Sciatic nerve (tissue), 2 donors: ENCODE measurements at regions not wholly inside any gene's neighbourhood (a gene's known extent, or its start where the extent isn't known, plus 50 kb on each side); places are given as distances from the start of the nearest gene placed in this dataset.
"Not testable (repeated sequence)": the region's sequence is repeated elsewhere in the genome, so short reads cannot be mapped to it uniquely, and the experiment has no call there.

Experiments used
- ATAC-seq: fragments of 200-7000 bp; cut with Tn5 transposase; one replicate; pipeline ENCODE4 v1.9.1; 2020; ENCODE audit warnings: mild to moderate bottlenecking, moderate library complexity
- DNase-seq: peaks from one replicate; pipeline ENCODE4 v3.0.0-alpha.2; 2020; ENCODE audit warnings: low spot score
- intact Hi-C: fragments of 100-400 bp; cut with DNase I; formaldehyde crosslinking; loops from one replicate; pipeline ENCODE4 v1.14.2; 2022
- donor health status: DM: no; HTN: no; CAD: no.
- donor health status: DM: no; HTN: no; CAD: no.

DNA sequence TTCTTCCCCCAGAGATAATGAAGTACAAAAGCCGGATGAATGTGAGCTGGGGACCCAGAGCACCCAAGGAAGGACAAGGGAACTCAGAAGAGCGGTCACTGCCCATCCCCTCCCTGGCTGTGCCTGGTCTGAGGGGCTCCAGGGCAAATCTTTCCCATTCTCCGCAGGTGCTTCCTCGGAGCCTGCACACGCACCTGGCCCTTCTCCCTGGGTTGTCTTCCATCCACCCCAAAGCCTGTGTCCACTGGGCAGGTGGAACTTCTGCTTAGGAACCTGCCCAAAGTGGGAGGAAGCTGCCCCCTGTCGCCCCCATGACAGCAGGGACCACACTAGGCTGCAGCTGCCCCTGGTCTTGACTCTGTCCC, 121.0 kb upstream of the FGF3 start:
- intact Hi-C loops: no loop called here
- ATAC-seq (no peak), DNase-seq (no peak)

DNA sequence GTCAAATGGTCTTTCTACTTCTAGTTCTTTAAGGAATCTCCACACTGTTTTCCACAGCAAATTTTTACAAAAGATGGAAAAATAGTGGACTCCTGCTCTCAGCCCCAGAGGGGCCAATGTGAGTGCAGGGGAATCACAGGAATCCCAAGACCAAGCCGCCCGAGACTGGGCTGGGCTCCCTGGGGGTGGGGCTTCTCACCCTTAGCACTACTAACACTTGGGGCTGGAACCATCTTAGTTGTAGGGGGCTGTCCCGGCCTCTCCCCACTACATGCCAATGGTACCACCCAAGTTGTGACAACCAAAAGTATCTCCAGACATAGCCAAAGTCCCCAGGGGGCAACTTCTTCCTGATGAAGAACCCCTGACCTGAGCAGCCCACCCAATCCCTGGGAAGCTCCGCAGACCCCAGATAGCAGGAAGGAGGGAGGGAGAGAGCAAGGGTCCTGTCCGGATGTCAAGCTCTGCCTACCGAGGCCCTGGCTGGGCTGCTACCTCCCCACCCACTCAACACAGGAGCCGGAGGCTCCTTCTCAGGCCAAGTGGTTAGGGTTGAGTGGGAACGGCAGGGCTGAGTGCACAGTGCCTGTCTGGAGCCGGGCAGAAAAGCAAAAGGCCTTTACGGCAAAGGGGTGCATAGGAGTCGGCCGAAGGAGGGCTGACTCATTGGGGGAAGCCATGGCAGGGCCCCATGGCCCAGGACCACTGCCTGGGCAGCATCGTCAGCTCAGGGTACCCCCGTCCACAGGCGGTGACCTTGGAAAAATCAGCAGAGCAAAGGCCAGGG, 122.5 kb upstream of the FGF3 start:
- DNase-seq (no peak), ATAC-seq (no peak)
- intact Hi-C loops: no loop called here

DNA sequence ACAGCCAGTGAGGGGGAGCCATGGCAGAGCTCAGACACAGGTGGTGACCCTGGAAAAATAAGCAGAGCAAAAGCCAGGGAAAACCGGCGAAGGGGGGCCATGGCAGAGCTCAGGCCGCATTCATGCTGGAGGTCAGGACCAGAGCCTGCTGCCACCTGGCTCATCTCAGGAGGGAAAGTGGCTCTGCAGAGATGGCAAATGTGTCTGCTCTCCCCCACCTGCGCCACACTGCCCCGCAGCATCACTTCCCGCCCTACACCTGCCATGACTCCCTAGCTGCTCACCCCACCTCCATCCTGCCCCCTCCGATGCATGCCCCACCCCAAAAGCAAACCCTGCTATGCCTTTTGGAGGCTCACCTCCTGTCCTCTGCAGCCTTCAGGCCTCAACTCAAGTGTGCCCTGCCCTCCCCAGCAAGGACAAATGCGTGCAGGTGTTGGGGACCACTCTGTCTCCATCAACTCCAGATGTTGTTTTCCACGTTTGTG, 123.2 kb upstream of the FGF3 start:
- DNase-seq: no peak
- intact Hi-C loops: no loop called here
- no peak for ATAC-seq

DNA sequence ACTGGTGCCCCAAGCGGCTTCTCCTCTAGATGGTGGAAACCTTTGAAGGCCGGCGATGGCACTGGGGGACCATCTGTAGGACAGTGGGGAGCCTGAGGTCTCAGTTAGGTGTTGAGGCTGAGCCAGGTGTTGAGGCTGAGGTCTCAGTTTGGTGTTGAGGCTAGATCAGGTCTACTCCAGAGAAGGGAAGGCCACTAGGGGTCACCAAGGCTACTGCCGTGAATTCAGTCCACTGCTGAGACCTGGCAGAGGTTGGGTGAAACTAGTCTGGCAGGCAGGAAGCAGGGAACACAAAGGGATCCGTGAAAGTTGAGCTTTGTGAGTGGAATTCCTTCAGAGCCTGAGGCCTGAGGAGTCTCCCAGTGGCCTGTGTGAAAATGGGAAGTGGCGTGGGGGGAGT, 123.8 kb upstream of the FGF3 start:
- DNase-seq: no peak

DNA sequence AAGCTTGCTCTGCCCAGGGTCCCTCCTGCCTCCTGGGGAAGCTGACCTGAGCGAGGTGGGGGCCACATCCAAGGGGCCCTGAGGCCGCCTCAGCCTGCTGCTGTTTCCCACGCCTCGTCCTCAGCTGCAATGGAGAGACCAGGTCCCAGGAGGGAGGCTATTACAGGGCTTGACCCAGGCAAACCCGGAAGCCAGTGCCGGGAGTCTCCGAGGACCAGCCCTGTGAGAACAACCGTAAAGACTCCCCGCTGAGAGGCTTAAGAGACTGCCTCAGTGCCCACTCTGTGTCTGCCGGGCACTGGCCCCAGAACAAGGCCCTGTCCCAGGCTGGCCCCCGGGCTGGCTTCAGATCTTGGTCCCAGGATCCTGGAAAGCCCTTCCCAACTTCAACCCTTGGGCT, 124.3 kb upstream of the FGF3 start:
- intact Hi-C loops: no loop called here
- DNase-seq (no peak), ATAC-seq (peak; percentile 7)

More for the DNA sequence above, 123.8 kb upstream of the FGF3 start:
- no peak for ATAC-seq
- intact Hi-C loops: no loop called here

DNA sequence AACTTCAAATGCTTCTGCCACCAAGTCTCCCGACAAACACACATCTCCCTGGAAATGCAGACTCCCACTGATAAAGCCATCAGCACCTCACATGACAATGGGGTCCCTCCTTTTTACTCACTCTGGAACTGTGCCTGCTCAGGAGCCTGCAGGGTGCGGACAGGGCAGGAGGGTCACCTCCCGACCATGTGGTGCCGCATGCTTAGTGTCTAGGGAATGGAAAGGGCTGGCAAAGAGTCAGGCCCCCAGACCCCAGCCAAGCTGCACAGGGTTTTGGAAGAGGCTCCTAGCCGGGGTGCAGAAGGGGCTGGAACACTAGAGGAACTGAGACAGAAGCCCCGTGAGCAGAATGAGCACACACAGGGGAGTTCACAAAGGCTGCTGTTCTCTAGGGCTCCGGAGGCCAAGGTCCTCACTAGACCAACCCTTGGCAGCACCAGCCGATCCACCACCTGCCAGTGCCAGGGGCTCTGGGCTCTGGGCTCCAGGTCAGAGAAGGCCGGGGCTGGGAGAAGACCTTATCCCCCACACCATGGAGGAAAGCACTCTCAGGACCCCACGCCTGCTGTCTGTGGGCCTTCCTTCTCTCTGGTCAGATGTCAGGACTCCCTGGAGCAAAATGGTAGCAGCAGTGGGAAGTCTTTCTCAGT, 125.1 kb upstream of the FGF3 start:
- intact Hi-C loops: no loop called here
- DNase-seq: no peak
- no peak for ATAC-seq

DNA sequence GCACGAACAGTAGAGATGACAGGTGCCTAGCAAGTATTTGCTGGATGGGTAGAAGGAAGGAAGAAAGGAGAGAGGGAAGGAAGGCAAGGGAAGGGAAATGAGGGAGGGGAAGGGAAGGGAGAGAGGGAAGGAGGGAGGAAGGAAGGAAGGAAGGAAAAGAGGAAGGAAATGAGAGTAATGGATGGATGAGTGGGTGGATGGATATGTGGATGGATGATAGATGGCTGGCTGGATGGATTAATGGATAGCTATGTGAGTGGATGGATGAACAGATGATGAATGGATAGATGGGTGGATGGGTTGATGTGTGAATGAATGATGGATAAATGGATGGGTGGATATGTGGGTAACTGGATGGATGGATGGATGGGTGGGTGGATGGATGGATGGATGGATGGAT, 125.9 kb upstream of the FGF3 start:
- DNase-seq: no peak
- intact Hi-C loops: no loop called here
- ATAC-seq: no peak

DNA sequence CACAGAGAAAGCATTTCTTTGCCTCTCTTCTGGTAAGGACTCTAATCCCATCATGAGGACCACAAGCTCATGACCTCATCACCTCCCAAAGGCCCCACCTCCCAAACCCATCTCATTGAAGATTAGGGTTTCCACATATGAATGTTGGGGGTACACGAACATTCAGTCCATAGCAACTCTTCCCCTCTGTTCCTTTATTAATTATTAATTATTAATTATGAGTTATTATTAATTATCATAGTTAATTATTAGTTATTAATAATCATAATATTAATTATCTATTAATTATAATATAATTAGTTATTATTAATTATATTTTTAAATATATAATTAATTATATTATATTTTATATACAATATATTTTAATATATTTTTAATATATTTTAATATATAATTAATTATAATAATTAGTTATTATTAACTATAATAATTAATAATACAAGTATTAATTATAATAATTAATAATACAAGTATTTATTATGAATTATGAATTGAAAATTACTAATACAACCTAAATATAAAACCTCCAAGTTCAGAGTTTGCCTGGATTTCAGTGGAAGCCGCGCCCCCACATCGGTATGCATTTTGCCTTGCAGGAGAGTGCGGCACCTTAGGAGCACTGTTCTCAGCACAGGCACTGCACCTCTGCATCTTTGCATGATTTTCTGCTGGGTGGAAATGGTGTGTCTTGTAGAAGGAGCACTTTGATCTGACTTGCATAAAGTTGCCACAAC, 128.0 kb upstream of the FGF3 start:
- intact Hi-C loops: no loop called here
- DNase-seq (no peak), ATAC-seq (no peak)

DNA sequence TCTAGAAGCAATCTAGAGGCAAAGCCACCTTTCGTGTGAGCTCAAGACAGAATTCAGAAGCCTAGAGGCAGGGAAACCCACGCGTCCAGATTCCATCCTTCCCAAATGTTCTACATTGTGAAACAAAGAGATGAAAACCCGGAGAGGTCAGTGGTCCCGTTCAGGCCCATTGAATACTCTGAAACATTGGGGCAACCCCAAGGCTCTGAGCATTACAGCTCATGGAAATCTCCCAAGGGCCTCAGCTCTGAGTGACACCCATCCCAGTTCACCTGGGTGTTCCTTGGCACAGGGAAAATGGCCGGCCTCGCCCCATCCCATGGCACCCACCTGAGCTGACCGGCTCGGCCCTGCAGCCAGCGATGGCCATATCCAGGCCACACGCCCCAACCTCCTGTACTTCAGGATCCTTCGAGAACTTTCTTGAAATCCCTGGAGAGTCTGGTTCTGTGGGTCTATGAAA, 128.6 kb upstream of the FGF3 start:
- ATAC-seq (no peak), DNase-seq (no peak)
- intact Hi-C loops: no loop called here

DNA sequence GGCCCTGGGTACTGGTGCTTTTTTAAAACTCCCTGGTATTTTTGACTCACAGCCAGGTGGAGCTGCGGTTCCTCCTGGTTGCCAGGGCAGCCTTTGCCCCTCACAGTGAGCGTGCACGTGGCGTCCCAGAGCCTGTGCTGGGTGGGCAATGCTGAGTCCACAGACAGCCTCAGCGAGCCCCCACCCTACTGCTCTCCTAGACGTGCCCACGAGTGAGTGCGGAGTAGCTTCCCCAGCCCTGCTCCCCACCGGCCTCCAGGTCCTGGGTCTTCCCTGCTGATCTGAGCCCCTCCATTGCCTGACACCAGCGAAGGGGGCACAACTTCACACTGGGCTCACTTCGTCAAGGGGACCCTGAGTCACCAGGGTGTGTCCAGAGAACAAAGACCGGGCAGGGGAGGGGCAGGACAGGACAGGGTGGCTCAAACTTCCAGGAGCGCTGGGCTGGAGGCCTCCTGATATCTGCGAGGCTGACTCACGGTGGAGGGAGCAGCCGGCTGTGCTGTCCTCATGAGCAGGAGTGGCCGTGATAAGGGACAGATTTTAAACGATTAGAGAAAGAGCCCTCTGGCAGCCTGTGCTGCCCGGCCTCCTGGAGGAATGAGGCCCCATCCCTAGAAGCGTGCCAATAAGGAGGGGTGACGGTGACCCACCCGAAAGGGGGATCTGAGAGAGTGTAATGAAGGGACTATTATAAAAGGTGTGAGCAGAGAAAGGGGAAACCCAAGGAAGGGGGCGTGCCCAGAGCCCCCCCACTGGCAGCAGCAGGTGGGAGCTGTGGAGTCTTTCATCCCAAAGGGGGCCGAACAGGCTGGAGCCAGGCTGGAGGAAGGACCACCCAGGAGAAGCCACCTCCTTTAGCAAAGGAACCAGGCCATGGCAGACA, 129.3 kb upstream of the FGF3 start:
- intact Hi-C loops: no loop called here

DNA sequence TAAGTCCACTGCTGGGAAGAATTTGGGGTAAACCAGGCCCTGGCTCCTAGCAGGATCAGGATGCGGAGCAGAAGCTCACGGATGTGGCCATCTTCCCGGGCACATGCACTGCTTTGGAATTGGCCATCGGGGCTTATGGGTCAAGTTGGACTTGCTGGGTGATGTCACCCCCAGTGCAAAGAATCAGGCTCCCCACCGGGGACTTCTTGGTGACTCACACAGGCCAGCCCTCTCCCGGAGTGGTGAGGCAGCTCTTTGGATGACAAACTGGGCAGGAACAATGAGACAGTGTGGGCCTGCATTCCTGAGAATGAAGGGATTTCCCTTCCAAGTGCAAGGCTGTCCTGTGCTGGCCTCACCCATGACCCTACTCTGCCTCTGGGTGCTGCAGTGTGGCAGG, 128.8 kb upstream of the ANO1 start:
- no peak for DNase-seq
- intact Hi-C loops: no loop called here

More for the DNA sequence above, 129.3 kb upstream of the FGF3 start:
- DNase-seq (no peak), ATAC-seq (no peak)

DNA sequence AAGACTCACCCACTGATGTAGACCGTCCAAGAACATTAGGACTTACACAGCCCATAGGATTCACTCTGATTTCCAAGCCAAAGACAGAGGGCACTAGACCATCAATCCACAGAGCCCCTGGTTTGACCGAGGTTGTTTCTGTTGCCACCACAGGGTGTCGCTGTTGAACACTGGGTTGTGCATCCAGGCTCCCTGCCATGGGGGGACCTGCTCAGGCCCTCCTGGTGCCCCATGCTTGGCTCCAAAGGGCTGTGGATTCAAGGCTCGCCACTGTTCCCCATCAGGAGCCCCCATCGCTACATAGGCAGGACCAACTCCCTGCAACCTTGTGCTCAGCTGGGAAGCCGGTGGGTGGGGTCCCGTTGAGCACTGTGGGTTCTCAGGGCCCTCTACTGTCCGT, 128.0 kb upstream of the ANO1 start:
- DNase-seq (no peak), ATAC-seq (no peak)
- intact Hi-C loops: no loop called here

More for the DNA sequence above, 128.8 kb upstream of the ANO1 start:
- ATAC-seq: peak; percentile 28

DNA sequence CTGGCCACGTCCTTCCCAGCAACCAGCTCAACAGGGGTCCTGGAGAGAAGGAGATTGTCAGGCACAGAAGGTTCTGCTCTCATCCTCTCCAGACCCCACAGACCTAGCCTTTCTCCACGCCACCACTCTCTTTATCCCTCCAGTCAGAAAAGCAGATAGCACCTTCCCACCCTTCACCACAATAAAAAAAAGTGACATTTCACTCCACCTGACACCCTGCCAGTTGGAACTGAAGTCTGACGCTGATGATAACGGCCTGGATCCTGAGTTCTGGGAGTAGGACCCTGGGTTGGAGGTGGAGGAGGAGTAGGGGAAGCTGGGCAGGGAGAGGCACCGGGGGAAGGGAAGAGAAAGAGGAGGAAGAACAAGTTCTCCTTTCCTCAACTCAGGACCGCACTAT, 127.5 kb upstream of the ANO1 start:
- ATAC-seq (no peak), DNase-seq (no peak)
- intact Hi-C loops: no loop called here

DNA sequence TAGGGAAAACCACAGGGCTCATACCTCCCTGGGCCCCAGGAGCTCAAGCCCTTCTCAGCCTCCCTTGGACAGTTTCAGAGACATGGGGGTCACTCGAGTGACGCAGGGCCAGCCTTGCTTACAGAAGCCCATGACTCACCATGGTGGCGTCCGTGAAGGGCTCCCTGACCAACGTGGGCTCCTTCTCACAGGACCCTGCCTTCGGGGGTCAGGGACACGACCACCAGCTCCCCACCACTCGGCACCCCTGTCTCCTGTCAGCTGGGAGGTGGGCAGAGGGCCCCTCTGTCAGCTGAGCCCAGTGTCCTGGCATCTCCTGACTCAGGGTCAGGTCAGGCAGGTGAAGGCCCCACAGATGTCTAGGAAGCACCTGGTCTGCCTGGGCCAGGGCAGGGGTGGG, 126.3 kb upstream of the ANO1 start:
- DNase-seq (no peak), ATAC-seq (no peak)
- intact Hi-C loops: no loop called here

DNA sequence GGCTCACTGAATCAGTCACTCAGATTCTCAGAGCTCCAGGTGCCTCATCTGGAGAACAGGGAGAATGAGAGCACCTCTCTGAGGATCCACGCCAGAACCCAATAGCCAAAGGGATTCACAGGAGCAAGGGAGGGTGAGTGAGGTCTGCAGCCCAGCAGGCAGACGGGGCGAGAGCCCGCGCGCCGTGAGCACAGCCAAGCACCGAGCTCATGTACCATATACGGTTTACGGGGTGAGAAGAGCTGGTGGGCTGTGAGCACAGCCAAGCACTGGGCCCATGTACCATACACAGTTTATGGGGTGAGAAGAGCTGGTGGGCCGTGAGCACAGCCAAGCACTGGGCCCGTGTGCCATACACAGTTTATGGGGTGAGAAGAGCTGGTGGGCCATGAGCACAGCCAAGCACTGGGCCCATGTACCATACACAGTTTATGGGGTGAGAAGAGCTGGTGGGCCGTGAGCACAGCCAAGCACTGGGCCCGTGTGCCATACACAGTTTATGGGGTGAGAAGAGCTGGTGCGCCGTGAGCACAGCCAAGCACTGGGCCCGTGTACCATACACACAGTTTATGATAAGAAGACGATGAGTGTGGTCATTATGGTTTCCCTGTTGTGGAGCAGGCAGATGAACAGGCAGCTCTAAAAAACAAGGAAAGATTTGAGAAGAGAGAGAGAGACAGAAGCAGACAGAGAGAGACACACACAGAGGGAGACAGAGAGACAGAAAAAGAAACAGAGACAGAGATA, 125.7 kb upstream of the ANO1 start:
- not testable (repeated sequence) for DNase-seq

DNA sequence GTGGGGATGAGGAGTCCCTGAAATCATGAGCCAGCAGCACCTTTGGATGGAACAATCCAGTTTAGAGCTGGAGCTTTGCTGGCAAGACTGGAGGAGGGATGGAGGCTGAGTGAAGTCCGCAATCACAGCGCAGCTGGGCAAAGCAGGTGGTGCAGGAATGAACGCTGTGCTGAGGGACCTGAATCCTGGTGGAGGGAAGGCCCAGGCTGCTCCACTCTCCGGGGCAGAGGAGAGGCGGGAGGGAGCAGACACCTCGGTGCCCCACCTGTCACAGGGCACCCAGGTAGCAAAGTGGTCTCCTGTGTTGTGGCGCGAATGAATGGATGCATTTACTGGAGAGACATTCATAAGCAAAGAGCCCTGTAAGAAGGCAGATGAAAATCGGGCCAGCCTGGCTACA, 124.8 kb upstream of the ANO1 start:
- ATAC-seq (no peak), DNase-seq (no peak)
- intact Hi-C loops: no loop called here

More for the DNA sequence above, 125.7 kb upstream of the ANO1 start:
- intact Hi-C loops, ATAC-seq: not testable (repeated sequence)

DNA sequence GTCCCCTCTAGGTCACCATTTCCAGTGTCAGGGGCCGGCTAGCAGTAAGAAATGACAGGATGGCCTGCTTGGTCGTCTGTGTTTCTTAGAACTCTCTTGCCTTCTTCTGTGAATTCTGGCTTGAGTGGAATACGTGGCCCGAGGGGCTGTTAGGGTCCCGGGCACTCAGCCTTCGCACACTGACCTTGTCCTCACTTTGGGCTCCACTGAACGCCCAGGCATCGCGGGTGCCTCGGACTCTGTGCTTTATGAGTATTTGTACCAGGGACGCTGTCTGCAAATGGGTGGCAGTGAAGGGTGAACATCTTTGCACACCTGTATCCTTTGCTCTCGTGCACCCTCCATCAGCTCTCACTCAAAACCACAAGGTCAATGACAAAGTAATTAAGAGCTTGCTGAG, 123.4 kb upstream of the ANO1 start:
- DNase-seq: no peak
- no peak for ATAC-seq
- intact Hi-C loops: no loop called here

DNA sequence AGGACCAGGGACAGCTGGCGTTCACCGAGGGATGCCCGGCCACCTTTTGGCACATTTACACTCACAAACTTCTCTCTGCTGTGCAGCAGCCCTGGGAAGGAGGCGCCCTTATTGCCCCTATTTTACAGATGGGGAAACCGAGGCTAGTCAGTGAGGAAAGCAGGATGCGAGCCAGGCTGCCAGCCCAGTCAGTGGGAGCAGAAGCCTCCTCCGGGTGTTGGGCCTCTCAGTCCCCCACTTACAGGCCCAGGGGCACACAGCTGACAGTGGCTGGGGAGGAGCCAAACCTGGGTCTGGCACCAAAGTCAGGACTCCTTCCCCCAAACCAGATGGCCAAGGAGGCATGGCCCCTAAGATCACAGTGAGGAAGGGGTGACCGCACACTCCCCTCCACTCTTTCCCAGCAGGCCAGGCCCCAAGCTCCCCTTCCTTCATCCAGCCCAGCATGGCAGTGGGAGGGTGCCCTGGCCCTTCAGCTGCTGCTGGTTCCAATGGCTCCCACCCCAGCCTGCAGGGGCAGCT, 121.4 kb upstream of the ANO1 start:
- ATAC-seq (no peak), DNase-seq (no peak)
- intact Hi-C loops: no loop called here
